HG02588 (cell line): ENCODE measurements at regions not wholly inside any gene's neighbourhood (a gene's known extent, or its start where the extent isn't known, plus 50 kb on each side); places are given as distances from the start of the nearest gene placed in this dataset.

Experiments
- ATAC-seq: cut with Tn5 transposase; IDR thresholded peaks from one replicate; pipeline ENCODE4 v1.9.1; 2021; ENCODE audit warnings: mild to moderate bottlenecking, moderate library complexity; ENCODE audit not compliant: unreplicated experiment

GRCh38 chrX:39516427-39516841 is 581.3 kb downstream of the BCOR start:
- no peak for ATAC-seq

DNA sequence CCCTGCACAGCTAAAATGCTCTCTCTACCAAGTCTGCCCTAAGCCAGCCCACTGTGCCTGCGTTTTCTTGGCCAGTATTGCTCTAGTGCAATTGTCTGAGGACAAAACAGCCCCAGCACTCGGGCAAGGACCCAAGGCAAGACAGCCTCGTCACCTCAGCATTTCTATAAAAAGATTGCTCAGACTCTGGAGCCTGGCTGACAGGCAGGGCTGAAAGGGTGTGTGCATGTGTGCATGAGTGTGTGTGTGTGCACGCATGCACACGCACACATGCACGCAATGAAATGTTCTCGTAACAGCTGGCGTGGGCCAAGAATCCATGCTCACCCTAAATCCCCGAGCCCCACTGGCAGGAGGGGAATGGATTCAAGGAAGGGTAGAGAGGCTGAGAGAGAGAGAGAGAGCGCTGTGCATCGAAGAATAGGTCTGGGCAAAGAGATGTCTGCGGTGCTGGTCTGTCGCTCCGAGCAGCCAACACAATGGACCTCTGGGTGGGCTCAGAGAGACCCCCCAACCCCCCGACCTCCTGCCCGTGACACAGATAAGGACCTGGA is 579.2 kb downstream of the BCOR start:
- no peak for ATAC-seq

- no peak for ATAC-seq
Measured at GRCh38 chrX:39519030-39519488, 578.7 kb downstream of the BCOR start.

DNA sequence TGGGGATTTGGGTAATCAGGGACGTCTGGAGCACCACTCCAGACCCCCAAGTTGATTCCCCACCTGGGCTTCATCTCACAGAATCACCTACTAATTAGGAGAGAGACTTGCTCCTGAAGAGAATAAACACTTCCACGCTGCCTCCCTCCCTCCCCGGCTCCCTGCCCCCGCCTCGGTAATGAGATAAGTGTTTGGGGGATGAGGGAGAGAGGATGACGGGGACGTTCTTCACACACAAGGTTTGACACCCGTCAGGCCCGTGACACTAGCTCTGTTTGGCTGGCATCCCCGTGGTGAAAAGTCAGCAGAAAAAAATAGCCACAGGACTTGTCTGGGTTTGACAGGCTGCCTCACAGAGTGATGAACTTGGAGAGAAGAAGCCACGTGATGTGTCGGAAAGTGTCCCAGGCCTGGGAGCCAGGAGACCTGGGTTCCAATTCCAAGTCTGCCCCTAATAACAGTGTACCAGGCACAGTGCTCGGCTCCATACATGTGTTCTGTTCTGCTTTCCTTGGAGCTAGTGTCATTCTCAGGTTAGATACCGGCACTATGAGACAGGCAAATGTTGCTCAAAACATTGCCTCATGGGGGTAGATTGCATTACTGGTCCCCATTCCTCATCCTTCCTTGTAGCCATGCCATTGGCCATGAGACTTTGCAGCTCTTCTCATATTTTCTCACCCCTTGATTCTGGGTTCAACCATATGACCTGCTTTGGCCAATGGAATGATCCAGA is 578.0 kb downstream of the BCOR start:
- no peak for ATAC-seq

GRCh38 chrX:39525758-39526157 is 572.0 kb downstream of the BCOR start:
- no peak for ATAC-seq

DNA sequence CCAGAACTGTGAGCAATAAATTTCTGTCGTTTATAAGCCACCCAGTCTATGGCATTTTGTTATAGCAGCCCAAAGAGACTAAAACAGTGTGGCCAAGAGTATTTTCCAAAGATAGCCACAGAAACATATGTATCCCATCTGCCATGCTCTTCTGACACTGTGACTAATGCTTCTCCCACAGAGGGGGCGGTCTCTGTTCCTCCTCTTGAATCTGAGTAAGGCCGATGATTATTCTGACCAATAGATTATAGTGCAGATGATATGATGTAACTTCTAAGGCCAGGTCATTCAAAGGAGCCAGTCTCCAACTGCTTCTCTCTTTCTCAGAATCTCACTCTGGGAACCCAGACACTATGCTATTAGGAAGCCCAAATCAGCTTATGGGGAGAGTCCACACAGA is 570.7 kb downstream of the BCOR start:
- ATAC-seq: no peak

- ATAC-seq: no peak
Measured at GRCh38 chrX:39528161-39528916, 569.4 kb downstream of the BCOR start.

DNA sequence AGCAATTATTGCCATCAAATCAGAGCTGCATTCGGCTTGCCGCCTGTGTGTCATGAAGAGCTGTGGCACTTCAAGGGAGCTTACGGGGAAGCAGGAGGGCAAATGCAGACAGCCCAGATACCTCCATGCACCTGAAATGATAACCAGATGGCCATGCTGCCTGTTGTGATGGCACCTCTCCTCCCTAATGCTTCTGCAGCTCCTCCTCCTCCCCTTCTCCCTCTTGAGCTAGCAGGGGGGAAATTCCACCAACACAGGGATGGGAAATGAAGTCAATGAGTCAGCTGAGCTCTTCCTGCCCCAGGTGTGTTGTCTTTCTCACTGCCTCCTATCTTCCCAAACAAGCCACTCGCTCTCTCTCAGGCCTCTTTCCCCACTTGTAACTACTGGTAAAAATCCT is 565.0 kb downstream of the BCOR start:
- no peak for ATAC-seq

GRCh38 chrX:39534949-39535348 is 562.8 kb downstream of the BCOR start:
- no peak for ATAC-seq

- ATAC-seq: no peak
Measured at GRCh38 chrX:39536211-39536610, 561.5 kb downstream of the BCOR start.

GRCh38 chrX:39541881-39542280 is 555.9 kb downstream of the BCOR start:
- ATAC-seq: no peak

GRCh38 chrX:39542316-39542715 is 555.4 kb downstream of the BCOR start:
- ATAC-seq: no peak

DNA sequence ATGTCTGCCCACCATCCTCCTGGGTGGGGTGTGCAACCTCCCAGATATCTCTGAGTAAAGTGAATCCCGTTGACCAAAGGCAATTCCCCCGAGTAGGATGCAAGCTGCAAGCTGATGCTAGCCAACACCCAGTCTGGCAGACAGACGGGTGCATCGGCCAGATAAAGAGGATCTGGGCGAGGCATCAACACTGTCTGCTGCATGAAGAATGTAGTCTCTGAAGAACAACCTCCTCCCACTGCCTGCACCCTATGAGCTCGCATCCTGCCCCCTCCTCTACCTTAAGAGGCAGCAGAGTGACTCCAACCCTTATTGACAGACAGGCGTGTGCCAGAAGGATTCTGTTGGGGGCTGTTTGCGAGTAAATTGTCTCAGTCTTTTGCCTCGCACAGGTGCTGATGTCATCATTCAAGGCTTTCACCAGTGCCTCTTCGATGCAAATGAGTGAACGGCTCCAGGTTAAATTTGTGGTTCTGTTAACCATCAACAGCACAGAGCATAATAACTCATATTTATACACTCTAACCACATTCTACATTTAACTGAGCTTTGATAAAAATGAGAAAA is 546.9 kb downstream of the BCOR start:
- no peak for ATAC-seq

- no peak for ATAC-seq
Measured at GRCh38 chrX:39551762-39552161, 546.0 kb downstream of the BCOR start.

DNA sequence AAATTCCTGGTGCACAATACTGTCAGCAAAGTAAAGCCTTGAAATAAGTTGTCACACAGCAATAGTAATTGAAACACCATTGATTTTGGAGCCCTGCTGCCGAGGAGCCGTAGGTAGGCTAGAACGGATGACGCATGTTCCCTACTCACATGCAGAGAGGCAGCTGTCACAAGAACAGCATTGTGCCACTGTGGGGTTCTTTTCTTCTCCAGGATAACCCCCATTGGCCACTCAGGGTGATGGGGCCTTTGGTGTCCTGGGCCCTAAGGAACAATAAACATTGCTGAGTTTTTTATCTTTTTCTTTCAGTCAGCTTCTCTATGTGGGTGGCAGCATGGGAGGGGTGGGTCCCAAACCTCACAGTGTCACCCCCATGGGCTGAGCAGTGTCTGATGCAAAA is 542.3 kb downstream of the BCOR start:
- no peak for ATAC-seq

GRCh38 chrX:39556056-39556455 is 541.7 kb downstream of the BCOR start:
- ATAC-seq: no peak

DNA sequence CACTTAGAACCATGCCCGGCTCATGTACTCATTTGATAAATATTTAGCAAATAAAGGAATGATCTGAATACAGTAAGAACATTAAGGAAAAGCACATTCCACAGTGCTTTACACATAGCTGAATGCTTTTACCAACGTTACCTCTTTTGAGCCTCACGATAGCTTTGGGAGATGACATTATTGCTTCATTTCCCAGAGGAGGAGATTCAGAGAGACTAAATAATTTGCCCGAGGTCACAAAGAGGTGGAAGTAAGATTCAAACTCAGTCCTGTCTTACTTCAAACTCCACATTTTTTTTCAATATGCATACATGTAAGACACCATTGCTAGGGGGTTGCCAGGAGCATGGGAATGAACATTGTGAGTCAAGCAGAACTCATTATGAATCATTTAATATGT is 538.5 kb downstream of the BCOR start:
- no peak for ATAC-seq

- no peak for ATAC-seq
Measured at GRCh38 chrX:39560271-39560670, 537.5 kb downstream of the BCOR start.

GRCh38 chrX:39563178-39563577 is 534.6 kb downstream of the BCOR start:
- no peak for ATAC-seq

- no peak for ATAC-seq
Measured at GRCh38 chrX:39564751-39565150, 533.0 kb downstream of the BCOR start.

GRCh38 chrX:39574178-39574577 is 523.6 kb downstream of the BCOR start:
- no peak for ATAC-seq
